Endodermal cell (in vitro differentiated cells): ENCODE measurements at regions not wholly inside any gene's neighbourhood (a gene's known extent, or its start where the extent isn't known, plus 50 kb on each side); places are given as distances from the start of the nearest gene placed in this dataset.

Source experiments
- DNase-seq: peaks from one replicate; pipeline ENCODE4 v3.0.0-alpha.2; 2017
- H3K27ac ChIP-seq: 2 replicates; pipeline ENCODE4 v1.5.1; 2013; ENCODE audit warnings: mild to moderate bottlenecking, low read depth, low read length, moderate library complexity
- H3K27me3 ChIP-seq: 2 replicates; pipeline ENCODE4 v1.6.1; 2013; ENCODE audit warnings: mild to moderate bottlenecking, low read length, moderate library complexity; ENCODE audit not compliant: insufficient read depth, control insufficient read depth, poor library complexity, severe bottlenecking
- H3K36me3 ChIP-seq: 2 replicates; pipeline ENCODE4 v1.7.0; 2013; ENCODE audit warnings: mild to moderate bottlenecking, low read length, moderate library complexity; ENCODE audit not compliant: control insufficient read depth, insufficient read depth
- H3K4me1 ChIP-seq: one replicate; pipeline ENCODE4 v1.7.0; 2013; ENCODE audit warnings: low read length; ENCODE audit not compliant: control insufficient read depth, insufficient read depth
- H3K4me3 ChIP-seq: 2 replicates; pipeline ENCODE4 v1.5.1; 2013; ENCODE audit warnings: mild to moderate bottlenecking, low read length, moderate library complexity
- H3K9ac ChIP-seq: 2 replicates; pipeline ENCODE4 v1.6.1; 2013; ENCODE audit warnings: mild to moderate bottlenecking, low read length, moderate library complexity; ENCODE audit not compliant: poor library complexity, severe bottlenecking; ENCODE audit errors: extremely low read depth
- H3K9me3 ChIP-seq: 2 replicates; pipeline ENCODE4 v1.6.1; 2013; ENCODE audit warnings: mild to moderate bottlenecking, low read length, moderate library complexity; ENCODE audit not compliant: control insufficient read depth
- H3K27ac Mint-ChIP-seq: 2 replicates; pipeline ENCODE4 v1.8.0; 2020; ENCODE audit warnings: mixed read lengths
- H3K27me3 Mint-ChIP-seq: 2 replicates; pipeline ENCODE4 v1.8.0; 2021; ENCODE audit warnings: mild to moderate bottlenecking, mixed read lengths; ENCODE audit not compliant: insufficient read depth
- H3K36me3 Mint-ChIP-seq: 2 replicates; pipeline ENCODE4 v1.8.0; 2020; ENCODE audit warnings: low read depth, mixed read lengths
- H3K4me1 Mint-ChIP-seq: 2 replicates; pipeline ENCODE4 v1.8.0; 2020; ENCODE audit warnings: mixed read lengths
- H3K4me3 Mint-ChIP-seq: 2 replicates; pipeline ENCODE4 v1.8.0; 2020; ENCODE audit warnings: mild to moderate bottlenecking, moderate library complexity, mixed read lengths
- H3K9me3 Mint-ChIP-seq: 2 replicates; pipeline ENCODE4 v1.8.0; 2020; ENCODE audit warnings: mild to moderate bottlenecking, mixed read lengths
- CTCF ChIP-seq: fragments of 200-600 bp; sonication (generic); conservative IDR thresholded peaks from 2 replicates; pipeline ENCODE4 v1.5.0; 2021; ENCODE audit warnings: antibody characterized with exemption, mild to moderate bottlenecking
- WGBS, 2 experiments: methylation state at CpG; one replicate each; pipeline versions ENCODE4 v1.1.5 to v1.1.7; 2013; ENCODE audit warnings: missing lambda C conversion rate in 2 of 2, mixed read lengths in 1 of 2; ENCODE audit not compliant: insufficient coverage in 1 of 2, insufficient read length in 1 of 2; 5-methylcytosine and 5-hydroxymethylcytosine counted together

DNA sequence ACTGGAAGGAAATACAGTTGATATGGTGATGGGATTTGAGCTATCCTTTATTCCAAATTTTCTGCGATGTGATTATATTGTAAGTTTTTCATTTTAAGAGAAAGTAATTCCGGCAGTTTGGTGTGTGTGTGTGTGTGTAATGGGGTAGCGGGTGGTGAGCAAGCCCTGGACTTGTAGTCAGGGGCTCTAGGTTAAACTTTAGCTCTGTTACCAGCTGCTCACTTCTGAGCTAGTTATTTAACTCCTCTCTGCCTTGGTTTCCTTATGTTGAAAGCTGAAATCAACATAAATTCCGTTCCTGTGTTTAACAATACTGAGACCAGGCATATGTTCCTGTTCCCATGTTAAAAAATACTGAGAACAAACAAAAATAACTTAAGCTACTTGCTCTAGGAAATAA, 174.1 kb upstream of the CASK start:
- no peaks in the 10 kb centered on the region for H3K9me3 ChIP-seq
- no peaks in the 10 kb centered on the region for H3K4me1 ChIP-seq
- H3K27me3 ChIP-seq = no peaks in the 10 kb centered on the region
- H3K9ac ChIP-seq = no peak overlapping the region
- 95 to 100% methylated on average over 1 to 4 of the region's 4 CpGs for WGBS, 2 experiments
- no peak overlapping the region for H3K4me3 ChIP-seq
- no peak overlapping the region for H3K27ac ChIP-seq
- no peaks in the 10 kb centered on the region for H3K36me3 Mint-ChIP-seq
- TF ChIP-seq CTCF = no peak
- H3K27me3 Mint-ChIP-seq = no peaks in the 10 kb centered on the region
- peaks cover 6% of the 10 kb centered on the region for H3K4me1 Mint-ChIP-seq
- peaks cover 34% of the 10 kb centered on the region for H3K9me3 Mint-ChIP-seq
- DNase-seq = no peak
- H3K27ac Mint-ChIP-seq = no peak overlapping the region
- no peaks in the 10 kb centered on the region for H3K36me3 ChIP-seq
- H3K4me3 Mint-ChIP-seq = no peak overlapping the region

DNA sequence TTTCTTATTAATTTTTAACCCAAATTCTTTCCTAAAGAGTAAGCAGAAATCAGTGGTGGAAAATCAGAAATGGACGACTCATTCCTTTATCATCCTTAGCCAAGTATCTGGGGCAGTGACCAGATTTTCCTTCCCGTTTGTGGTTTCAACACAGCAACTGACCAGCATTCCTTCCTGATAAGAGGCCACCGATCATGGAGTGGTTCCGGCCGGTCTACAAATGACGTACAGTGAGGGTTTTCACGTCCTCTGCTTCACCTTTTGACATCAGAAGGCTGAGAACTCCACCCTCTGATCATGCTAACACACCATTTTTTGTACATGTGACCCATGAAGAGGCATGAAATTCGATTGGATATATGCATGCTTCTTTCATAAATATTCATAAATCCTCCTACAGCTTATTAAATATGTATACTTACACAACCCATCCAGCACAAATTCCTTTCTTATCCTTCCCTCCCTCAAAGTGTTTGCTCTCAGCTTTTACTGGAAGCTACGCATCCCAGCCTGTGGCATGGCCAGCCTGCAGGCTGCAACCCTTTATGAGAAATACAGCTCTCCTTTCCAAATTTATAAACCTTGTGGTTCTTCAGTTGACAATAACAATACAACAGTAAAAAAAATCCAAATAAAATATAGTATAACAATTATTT, 173.0 kb upstream of the CASK start:
- H3K27ac ChIP-seq = no peak overlapping the region
- H3K27ac Mint-ChIP-seq = no peak overlapping the region
- no peaks in the 10 kb centered on the region for H3K36me3 Mint-ChIP-seq
- no peaks in the 10 kb centered on the region for H3K36me3 ChIP-seq
- H3K9me3 Mint-ChIP-seq = peaks cover 30% of the 10 kb centered on the region
- no peaks in the 10 kb centered on the region for H3K9me3 ChIP-seq
- no peak overlapping the region for H3K4me3 ChIP-seq
- no peaks in the 10 kb centered on the region for H3K4me1 ChIP-seq
- H3K9ac ChIP-seq = no peak overlapping the region
- DNase-seq = no peak
- H3K27me3 Mint-ChIP-seq = no peaks in the 10 kb centered on the region
- no peaks in the 10 kb centered on the region for H3K27me3 ChIP-seq
- no peak overlapping the region for H3K4me3 Mint-ChIP-seq
- WGBS, 2 experiments = 88% methylated on average over 9 of the region's 9 CpGs; no CpG with 5 or more reads in 1 of the 2 experiments
- no peak for TF ChIP-seq CTCF
- H3K4me1 Mint-ChIP-seq = peaks cover 6% of the 10 kb centered on the region

DNA sequence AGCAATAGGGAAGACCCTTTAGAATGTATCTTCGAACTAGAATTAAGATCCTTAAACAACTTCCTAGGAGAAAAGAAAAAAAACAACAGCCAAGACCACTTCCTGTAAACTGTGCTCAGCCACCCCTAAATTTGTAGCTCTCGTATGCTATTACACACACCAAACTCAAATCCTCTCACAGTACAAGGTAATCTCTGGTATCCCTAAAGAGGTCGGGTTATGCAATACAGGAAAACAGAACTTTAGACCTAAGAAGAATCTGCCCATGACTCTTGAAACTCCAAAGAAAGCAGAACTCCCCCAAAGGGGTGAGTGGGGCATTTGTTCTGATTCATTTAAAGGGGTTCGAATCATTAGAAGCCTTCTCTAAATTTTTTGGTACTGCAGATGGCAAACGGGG, 170.9 kb upstream of the CASK start:
- H3K4me3 ChIP-seq = no peak overlapping the region
- no peaks in the 10 kb centered on the region for H3K9me3 ChIP-seq
- Mint-ChIP-seq H3K4me3 (no peak overlapping the region), H3K27me3 (no peaks in the 10 kb centered on the region), H3K4me1 (peaks cover 6% of the 10 kb centered on the region), H3K36me3 (no peaks in the 10 kb centered on the region), H3K27ac (no peak overlapping the region), H3K9me3 (peaks cover 23% of the 10 kb centered on the region)
- H3K27ac ChIP-seq = no peak overlapping the region
- no peaks in the 10 kb centered on the region for H3K36me3 ChIP-seq
- DNase-seq = no peak
- WGBS, 2 experiments = 82 to 87% methylated on average over 2 to 5 of the region's 5 CpGs
- no peaks in the 10 kb centered on the region for H3K27me3 ChIP-seq
- TF ChIP-seq CTCF = no peak
- no peaks in the 10 kb centered on the region for H3K4me1 ChIP-seq
- H3K9ac ChIP-seq = no peak overlapping the region
